MCF 10A (cell line): ENCODE measurements at regions not wholly inside any gene's neighbourhood (a gene's known extent, or its start where the extent isn't known, plus 50 kb on each side); places are given as distances from the start of the nearest gene placed in this dataset.

ENCODE experiments used
- BruUV-seq: library from RNA; stranded (reverse); fragments of 400-500 nt; replicated peaks from 2 replicates; lab custom pipeline; 2021; lab: Mats Ljungman, UMichigan
- CTCF ChIA-PET: fragments of 300-600 bp; sonication (Branson Sonifier 250); formaldehyde crosslinking; extraction: SDS; loops from one replicate; lab custom pipeline; 2021; ENCODE audit warnings: antibody characterized with exemption, inconsistent platforms; lab: Yijun Ruan, JAX
- POLR2A ChIA-PET: fragments of 300-600, 350-650 bp; sonication (Branson Sonifier 250); formaldehyde crosslinking; extraction: SDS; loops from one replicate; lab custom pipeline; 2020; ENCODE audit warnings: antibody characterized with exemption, inconsistent platforms; lab: Yijun Ruan, JAX
- DNase-seq: peaks from one replicate; pipeline ENCODE4 v3.0.0-alpha.2; 2018; ENCODE audit not compliant: unreplicated experiment
- H3K27ac Mint-ChIP-seq: one replicate; pipeline ENCODE4 v1.8.0; 2022; ENCODE audit warnings: mild to moderate bottlenecking, low read depth, mixed read lengths; ENCODE audit not compliant: unreplicated experiment
- H3K27me3 Mint-ChIP-seq: one replicate; pipeline ENCODE4 v1.8.0; 2022; ENCODE audit warnings: mixed read lengths; ENCODE audit not compliant: insufficient read depth, unreplicated experiment
- H3K36me3 Mint-ChIP-seq: one replicate; pipeline ENCODE4 v1.8.0; 2022; ENCODE audit warnings: mild to moderate bottlenecking, moderate library complexity, mixed read lengths; ENCODE audit not compliant: insufficient read depth, unreplicated experiment
- H3K4me1 Mint-ChIP-seq: one replicate; pipeline ENCODE4 v1.8.0; 2022; ENCODE audit warnings: mixed read lengths; ENCODE audit not compliant: insufficient read depth, unreplicated experiment
- H3K4me3 Mint-ChIP-seq: one replicate; pipeline ENCODE4 v1.8.0; 2022; ENCODE audit warnings: mild to moderate bottlenecking, moderate library complexity, mixed read lengths; ENCODE audit not compliant: unreplicated experiment
- H3K9me3 Mint-ChIP-seq: one replicate; pipeline ENCODE4 v1.8.0; 2022; ENCODE audit warnings: mixed read lengths; ENCODE audit not compliant: unreplicated experiment
- CTCF ChIP-seq: fragments of 200-600 bp; IDR thresholded peaks from one replicate; pipeline ENCODE4 v1.8.0; 2022; ENCODE audit warnings: antibody characterized with exemption, mild to moderate bottlenecking; ENCODE audit not compliant: unreplicated experiment
- intact Hi-C: fragments of 100-400 bp; cut with micrococcal nuclease; formaldehyde crosslinking; loops from 2 replicates; pipeline ENCODE4 v1.14.1; 2022

- H3K36me3 Mint-ChIP-seq = no peaks in the 10 kb centered on the region
- no peaks in the 10 kb centered on the region for H3K4me1 Mint-ChIP-seq
- H3K27ac Mint-ChIP-seq = no peak overlapping the region
- no peak overlapping the region for H3K4me3 Mint-ChIP-seq
- DNase-seq = peak; percentile 27
- H3K9me3 Mint-ChIP-seq = no peaks in the 10 kb centered on the region
- no peaks in the 10 kb centered on the region for H3K27me3 Mint-ChIP-seq
- POLR2A ChIA-PET = interaction anchor here (0.6 kb wide), 1 partner anchor 21 kb away, joined by 3 read pairs; no protein-coding TSS in a partner anchor
- CTCF ChIA-PET = interaction anchor here (0.6 to 0.7 kb wide), 2 partner anchors 35 to 440 kb away, joined by 3 read pairs; no protein-coding TSS in a partner anchor
- BruUV-seq = no TSS peak
- intact Hi-C loops = no loop called here
- TF ChIP-seq CTCF = no peak
These were observed 178.2 kb upstream of the EPHA4 start for GRCh38 chr2:221750316-221750715.

GRCh38 chr2:221747289-221747972, 175.3 kb upstream of the EPHA4 start:
- BruUV-seq = no TSS peak
- H3K27ac Mint-ChIP-seq = no peak overlapping the region
- H3K27me3 Mint-ChIP-seq = no peaks in the 10 kb centered on the region
- H3K4me3 Mint-ChIP-seq = no peak overlapping the region
- H3K4me1 Mint-ChIP-seq = no peaks in the 10 kb centered on the region
- H3K9me3 Mint-ChIP-seq = peaks cover 7% of the 10 kb centered on the region
- CTCF ChIA-PET = no interaction called here
- no peak for TF ChIP-seq CTCF
- H3K36me3 Mint-ChIP-seq = no peaks in the 10 kb centered on the region
- POLR2A ChIA-PET = no interaction called here
- no peak for DNase-seq
- intact Hi-C loops = no loop called here

- ChIA-PET CTCF (no interaction called here), POLR2A (no interaction called here)
- intact Hi-C loops = no loop called here
- TF ChIP-seq CTCF = no peak
- no peaks in the 10 kb centered on the region for H3K27me3 Mint-ChIP-seq
- H3K4me1 Mint-ChIP-seq = no peaks in the 10 kb centered on the region
- peaks cover 7% of the 10 kb centered on the region for H3K9me3 Mint-ChIP-seq
- no peak overlapping the region for H3K4me3 Mint-ChIP-seq
- BruUV-seq = no TSS peak
- peak; percentile 17 for DNase-seq
- no peaks in the 10 kb centered on the region for H3K36me3 Mint-ChIP-seq
- no peak overlapping the region for H3K27ac Mint-ChIP-seq
These were observed 169.6 kb upstream of the EPHA4 start for GRCh38 chr2:221741496-221742211.

GRCh38 chr2:221731432-221732145, 159.5 kb upstream of the EPHA4 start:
- BruUV-seq = no TSS peak
- Mint-ChIP-seq H3K27me3 (no peaks in the 10 kb centered on the region), H3K9me3 (no peaks in the 10 kb centered on the region), H3K36me3 (no peaks in the 10 kb centered on the region), H3K4me3 (no peak overlapping the region), H3K27ac (no peak overlapping the region), H3K4me1 (no peaks in the 10 kb centered on the region)
- DNase-seq = no peak
- no peak for TF ChIP-seq CTCF
- ChIA-PET POLR2A (no interaction called here), CTCF (no interaction called here)
- intact Hi-C loops = no loop called here
